ENCODE measurements at regions not wholly inside any gene's neighbourhood (a gene's known extent, or its start where the extent isn't known, plus 50 kb on each side); places are given as distances from the start of the nearest gene placed in this dataset.

DNA sequence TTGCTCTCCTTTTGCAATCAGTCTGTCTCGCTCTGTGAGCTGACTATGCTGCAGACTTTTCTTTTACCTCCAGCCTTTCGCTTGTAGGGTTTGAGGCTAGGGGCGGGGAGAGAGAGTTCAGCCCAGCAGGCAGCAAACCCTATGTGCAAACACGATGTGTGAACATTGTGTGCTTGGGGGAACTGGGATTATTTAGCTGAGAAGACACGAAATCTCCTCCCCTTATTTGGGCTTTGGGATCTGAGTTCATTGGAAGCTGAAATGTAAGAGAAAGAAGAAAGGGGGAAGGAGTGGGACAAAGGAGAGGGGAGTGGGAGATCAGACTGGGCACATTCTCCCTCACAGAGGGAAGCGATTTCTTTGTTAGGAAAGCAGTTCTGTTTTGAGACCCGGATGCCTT is 189.6 kb upstream of the TNP1 start:
- no peak for DNase-seq

DNA sequence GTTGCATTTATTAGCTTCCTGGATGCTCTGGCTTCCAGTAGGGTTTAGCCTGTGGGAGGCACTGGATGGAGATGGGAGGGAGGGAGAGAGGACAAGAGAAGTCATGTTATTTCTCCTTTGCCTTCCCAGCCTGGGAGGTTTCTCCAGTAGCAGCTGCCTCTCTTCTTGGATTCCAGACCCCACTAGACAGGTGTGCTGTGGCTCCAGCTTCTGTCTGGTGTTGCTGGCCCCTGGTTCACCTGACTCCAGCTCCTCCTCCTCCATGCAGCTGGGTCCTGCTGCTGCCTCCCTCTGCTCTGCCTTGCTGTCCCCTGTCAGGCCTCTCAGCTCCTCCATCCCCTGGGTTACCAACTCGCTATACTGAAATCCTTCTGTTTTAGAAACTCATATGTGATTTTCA is 188.9 kb upstream of the TNP1 start:
- no peak for DNase-seq

GRCh38 chr2:217047631-217048030 is 187.8 kb upstream of the TNP1 start:
- no peak for DNase-seq

DNA sequence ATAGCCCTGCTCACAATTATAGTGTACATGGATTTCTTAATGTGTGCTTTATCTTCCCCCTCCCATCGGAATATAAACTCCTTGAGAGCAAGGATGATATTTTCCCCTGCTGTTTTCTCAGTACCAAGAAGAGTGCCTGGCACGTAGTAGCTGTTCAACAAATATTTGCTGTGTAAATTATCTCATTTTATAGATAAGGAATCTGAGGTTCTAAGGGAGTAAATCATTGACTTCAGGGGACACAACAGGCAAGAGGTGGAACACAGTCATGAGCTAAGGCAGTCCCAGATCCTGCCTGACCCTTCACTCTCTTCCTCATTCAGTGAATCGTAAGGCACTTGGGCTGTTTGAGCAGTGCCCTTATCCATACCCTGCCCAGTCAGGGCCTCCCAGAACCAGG is 187.3 kb upstream of the TNP1 start:
- no peak for DNase-seq

DNA sequence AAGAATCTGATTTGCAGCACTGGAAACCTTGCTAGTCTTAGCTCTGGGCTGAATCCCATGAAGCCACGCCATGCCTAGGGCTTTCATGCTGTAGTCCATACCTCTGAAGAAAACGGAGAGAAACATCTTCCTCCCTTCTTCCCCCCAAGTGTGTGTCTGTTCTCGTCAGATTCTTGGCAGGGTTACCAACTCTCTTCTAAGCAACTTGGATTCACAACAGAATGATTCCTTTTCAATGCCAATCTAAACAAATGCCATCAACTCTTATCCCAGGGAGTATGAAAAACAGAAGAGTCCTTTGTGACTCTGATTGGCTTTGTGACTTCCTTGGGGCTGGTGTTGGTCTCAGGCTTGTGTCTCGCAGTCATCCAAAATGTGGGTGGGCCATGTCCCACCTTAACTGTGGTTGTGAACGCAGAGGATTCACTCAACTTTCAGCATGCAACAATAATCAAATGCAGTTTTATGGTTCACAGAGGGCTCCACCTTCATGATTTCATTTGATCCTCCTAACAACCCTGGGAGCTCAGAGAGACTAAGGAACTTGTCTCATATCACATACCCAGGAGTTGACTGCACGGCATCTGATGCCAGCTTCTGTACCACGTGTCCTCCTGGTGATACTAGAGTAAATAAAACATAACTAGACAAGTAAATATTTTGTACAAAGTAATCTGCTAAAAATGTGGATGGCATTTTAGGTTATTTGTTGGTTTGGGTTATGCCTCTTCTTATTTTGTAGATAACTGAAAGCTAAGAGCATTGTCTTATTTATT is 186.0 kb upstream of the TNP1 start:
- no peak for DNase-seq

- DNase-seq = no peak
Observed at GRCh38 chr2:217040099-217040498, 180.2 kb upstream of the TNP1 start.

DNA sequence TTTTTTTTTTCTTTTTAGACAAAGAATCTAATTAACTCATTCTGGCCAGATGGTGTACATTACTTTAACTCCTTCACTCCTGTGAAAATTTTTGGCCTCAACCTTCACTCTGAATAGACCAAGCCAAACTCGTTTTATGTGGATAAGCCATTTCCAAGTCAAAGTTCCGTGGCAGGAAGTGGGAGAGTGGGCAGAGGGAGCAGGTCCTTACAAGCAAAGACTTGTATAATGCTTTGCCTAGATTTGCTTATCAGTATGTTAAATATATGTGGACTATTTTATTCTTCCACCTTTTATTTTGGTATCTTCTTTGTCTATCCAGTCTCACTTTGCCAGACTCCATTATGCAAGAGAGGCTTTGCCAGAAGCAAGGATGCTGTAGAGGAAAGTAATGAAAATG is 178.1 kb upstream of the TNP1 start:
- no peak for DNase-seq

GRCh38 chr2:217037353-217037752 is 177.5 kb upstream of the TNP1 start:
- no peak for DNase-seq

GRCh38 chr2:217035967-217036366 is 176.1 kb upstream of the TNP1 start:
- DNase-seq = no peak

GRCh38 chr2:217033186-217033585 is 173.3 kb upstream of the TNP1 start:
- DNase-seq = no peak

DNA sequence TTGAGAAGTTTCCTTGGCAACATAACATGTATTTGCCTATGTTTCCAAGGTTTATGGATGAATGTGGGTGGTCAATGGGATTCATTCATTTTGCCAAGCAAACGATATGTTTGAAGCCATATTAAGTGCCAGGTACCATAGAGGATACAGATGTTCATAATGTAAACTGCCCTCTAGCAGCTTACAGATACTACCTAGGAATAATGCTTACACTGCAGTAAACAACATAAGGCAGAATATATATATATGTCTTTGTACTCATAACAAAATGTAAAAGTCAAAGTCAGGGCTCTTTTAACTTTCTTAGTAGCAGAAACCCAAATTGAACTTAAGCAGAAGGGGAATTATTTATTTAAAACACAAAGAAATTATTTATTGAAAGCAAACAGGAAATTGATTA is 171.6 kb upstream of the TNP1 start:
- DNase-seq = no peak

GRCh38 chr2:217030081-217030480 is 170.2 kb upstream of the TNP1 start:
- DNase-seq = no peak

GRCh38 chr2:217028128-217028527 is 168.3 kb upstream of the TNP1 start:
- no peak for DNase-seq

GRCh38 chr2:217027414-217027813 is 167.6 kb upstream of the TNP1 start:
- DNase-seq = no peak

GRCh38 chr2:217026569-217026968 is 166.7 kb upstream of the TNP1 start:
- DNase-seq = no peak

DNA sequence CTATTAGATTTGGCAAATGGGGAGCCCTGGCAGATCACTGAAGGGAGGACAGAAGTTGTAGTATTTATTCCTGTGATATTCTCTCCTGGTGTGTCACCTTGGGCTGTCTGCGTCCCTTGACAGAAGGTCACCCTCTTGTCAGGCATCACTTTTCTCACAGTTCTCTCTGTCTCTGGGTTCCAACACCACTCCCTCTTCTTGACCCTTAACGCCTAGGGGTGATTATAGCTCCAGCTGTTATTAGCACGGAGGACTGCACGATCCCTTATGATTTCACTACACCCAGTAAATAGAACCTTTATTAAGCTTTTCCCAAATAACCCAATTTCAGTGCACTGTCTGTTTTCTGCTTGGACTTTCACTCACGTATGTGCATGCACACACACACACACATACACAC is 166.3 kb upstream of the TNP1 start:
- no peak for DNase-seq

DNA sequence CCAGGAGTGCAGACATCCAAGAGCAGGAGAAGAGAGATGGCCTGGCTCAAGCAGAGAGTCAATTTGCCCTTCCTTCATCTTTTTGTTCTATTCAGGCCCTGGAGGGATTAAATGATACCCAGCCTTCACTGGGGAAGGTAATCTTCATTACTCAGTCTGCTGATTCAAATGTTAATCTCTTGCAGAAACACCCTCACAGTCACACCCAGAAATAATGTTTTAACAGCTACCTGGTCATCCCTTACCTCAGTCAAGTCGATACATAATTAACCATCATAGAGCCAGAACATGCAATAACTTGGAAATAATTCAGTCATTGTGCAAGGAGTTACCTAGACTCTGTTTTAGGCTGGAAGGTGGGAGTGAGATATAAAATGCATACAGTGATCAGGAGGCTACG is 163.7 kb upstream of the TNP1 start:
- no peak for DNase-seq

GRCh38 chr2:217017456-217018252 is 157.8 kb upstream of the TNP1 start:
- DNase-seq = no peak

- DNase-seq = no peak
Observed at GRCh38 chr2:217016796-217017419, 157.0 kb upstream of the TNP1 start.

GRCh38 chr2:217014328-217015105 is 154.7 kb upstream of the TNP1 start:
- DNase-seq = no peak

DNA sequence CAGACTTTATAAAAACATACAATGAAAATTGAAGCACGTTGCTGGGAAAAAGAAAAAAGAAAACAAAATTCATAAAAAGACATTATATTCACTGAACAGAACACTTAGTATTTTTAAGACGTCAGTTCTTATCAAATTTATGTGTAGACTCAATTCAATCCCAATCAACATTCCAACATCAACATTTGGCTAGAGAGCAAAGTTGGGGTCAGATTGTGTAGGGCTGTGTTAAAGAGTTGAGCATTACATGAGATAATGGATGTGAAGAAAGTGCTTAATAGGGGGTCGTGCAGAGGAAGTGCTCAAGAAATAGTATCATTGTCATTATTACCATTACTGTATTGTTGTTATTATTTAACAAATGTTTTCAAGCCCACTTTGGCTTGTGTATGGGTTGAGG is 154.1 kb upstream of the TNP1 start:
- no peak for DNase-seq

DNA sequence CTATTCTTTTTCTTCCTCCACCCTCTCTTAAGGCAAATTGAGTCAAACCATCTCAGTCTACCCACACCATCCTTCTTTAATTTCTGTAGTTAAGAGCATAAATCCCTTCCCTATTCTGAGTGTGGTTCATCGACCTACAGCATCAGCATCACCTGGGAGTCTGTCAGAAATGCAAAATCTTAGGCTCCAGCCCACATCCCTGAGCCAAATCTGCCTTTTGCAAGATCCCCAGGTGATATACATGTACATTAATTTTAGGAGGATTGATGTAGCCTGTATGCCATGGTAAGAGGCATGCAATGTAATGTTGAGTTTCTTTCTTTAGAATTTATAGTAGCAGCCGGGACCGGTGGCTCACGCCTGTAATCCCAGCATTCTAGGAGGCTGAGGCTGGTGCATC is 151.7 kb upstream of the TNP1 start:
- DNase-seq = no peak

- no peak for DNase-seq
Observed at GRCh38 chr2:217010173-217010572, 150.3 kb upstream of the TNP1 start.
